NCI-H345 treated with DMSO at 0.1 percent for 48 hours (cell line): ENCODE measurements at regions not wholly inside any gene's neighbourhood (a gene's known extent, or its start where the extent isn't known, plus 50 kb on each side); places are given as distances from the start of the nearest gene placed in this dataset.

Experiments used
- DNase-seq: peaks from one replicate; lab custom pipeline; 2025; ENCODE audit not compliant: unreplicated experiment; lab: John Stamatoyannopoulos, UW

- no peak for DNase-seq
Observed at GRCh38 chr3:127405791-127406190, 117.9 kb upstream of the PRR20G start.

GRCh38 chr3:127405010-127405598 lies 117.3 kb upstream of the PRR20G start:
- DNase-seq = no peak

- no peak for DNase-seq
Observed at GRCh38 chr3:127404221-127405009, 116.6 kb upstream of the PRR20G start.

- DNase-seq = no peak
Observed at GRCh38 chr3:127403795-127404194, 115.9 kb upstream of the PRR20G start.

- DNase-seq = no peak
Observed at GRCh38 chr3:127399154-127399553, 111.3 kb upstream of the PRR20G start.

GRCh38 chr3:127396473-127396872 lies 108.6 kb upstream of the PRR20G start:
- no peak for DNase-seq

- DNase-seq = no peak
Observed at GRCh38 chr3:127395663-127396355, 108.0 kb upstream of the PRR20G start.

- no peak for DNase-seq
Observed at GRCh38 chr3:127394984-127395662, 107.3 kb upstream of the PRR20G start.

GRCh38 chr3:127394031-127394430 lies 106.2 kb upstream of the PRR20G start:
- DNase-seq = no peak

- DNase-seq = no peak
Observed at GRCh38 chr3:127393131-127393820, 105.4 kb upstream of the PRR20G start.

- no peak for DNase-seq
Observed at GRCh38 chr3:127392156-127392490, 104.3 kb upstream of the PRR20G start.

GRCh38 chr3:127391436-127392155 lies 103.8 kb upstream of the PRR20G start:
- no peak for DNase-seq

GRCh38 chr3:127390365-127391025 lies 102.6 kb upstream of the PRR20G start:
- DNase-seq = no peak

- no peak for DNase-seq
Observed at GRCh38 chr3:127389913-127390312, 102.1 kb upstream of the PRR20G start.

- DNase-seq = no peak
Observed at GRCh38 chr3:127389420-127389819, 101.6 kb upstream of the PRR20G start.

GRCh38 chr3:127388427-127388826 lies 100.6 kb upstream of the PRR20G start:
- no peak for DNase-seq

GRCh38 chr3:127387556-127388153 lies 99.8 kb upstream of the PRR20G start:
- no peak for DNase-seq

- no peak for DNase-seq
Observed at GRCh38 chr3:127387119-127387518, 99.3 kb upstream of the PRR20G start.

GRCh38 chr3:127386490-127386889 lies 98.6 kb upstream of the PRR20G start:
- DNase-seq = no peak

- DNase-seq = no peak
Observed at GRCh38 chr3:127385540-127385870, 97.7 kb upstream of the PRR20G start.
